ENCODE measurements at regions not wholly inside any gene's neighbourhood (a gene's known extent, or its start where the extent isn't known, plus 50 kb on each side); places are given as distances from the start of the nearest gene placed in this dataset.

DNA sequence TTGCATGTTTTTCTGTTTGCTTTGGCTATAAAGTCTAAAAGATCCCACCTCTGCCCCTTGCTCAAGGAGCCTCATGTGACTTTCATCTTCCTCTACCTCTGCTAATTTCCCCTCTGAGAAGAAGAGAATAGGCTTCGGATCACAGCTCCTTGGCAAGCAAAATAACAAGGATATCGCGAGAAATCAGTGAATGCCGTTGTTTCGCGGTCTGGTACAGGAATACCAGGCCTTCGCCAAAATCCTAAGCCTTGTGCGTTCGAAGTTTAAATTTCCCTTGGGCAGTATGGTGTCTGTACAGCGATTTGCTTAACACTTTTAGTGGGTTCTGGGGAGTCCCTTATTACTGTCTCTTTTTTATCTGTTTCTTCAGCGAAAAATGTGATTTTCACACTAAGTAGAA is 142.3 kb downstream of the IRF8 start:
- TF ChIP-seq, protein P1, sequence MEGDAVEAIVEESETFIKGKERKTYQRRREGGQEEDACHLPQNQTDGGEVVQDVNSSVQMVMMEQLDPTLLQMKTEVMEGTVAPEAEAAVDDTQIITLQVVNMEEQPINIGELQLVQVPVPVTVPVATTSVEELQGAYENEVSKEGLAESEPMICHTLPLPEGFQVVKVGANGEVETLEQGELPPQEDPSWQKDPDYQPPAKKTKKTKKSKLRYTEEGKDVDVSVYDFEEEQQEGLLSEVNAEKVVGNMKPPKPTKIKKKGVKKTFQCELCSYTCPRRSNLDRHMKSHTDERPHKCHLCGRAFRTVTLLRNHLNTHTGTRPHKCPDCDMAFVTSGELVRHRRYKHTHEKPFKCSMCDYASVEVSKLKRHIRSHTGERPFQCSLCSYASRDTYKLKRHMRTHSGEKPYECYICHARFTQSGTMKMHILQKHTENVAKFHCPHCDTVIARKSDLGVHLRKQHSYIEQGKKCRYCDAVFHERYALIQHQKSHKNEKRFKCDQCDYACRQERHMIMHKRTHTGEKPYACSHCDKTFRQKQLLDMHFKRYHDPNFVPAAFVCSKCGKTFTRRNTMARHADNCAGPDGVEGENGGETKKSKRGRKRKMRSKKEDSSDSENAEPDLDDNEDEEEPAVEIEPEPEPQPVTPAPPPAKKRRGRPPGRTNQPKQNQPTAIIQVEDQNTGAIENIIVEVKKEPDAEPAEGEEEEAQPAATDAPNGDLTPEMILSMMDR (IDR thresholded peaks at IDR 0.05; ENCODE audit: insufficient read depth, low read depth, low read length) = no peak
- no peak for DNase-seq (ENCODE audit: low read depth)
- H3K4me3 ChIP-seq (ENCODE audit: low read depth, low read length) = no peak overlapping the region

DNA sequence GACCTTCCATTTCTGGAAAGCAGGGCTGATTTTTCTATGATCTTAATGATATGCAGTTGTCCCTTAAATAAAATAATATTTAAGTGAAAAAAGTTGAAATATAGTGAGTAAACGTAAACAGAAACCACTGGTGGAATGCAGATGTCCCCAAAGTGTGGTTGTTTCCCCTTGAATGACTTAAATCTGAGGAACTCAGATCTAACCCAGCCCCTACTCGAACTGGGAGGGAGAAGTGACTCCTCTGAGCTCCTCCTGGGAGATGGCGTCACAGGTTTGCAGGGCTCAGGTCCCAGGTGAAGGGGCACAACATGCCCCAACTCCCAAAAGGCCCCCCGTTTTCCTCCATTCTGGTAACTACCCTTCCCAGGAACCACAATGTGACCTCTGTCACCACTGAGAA is 142.8 kb downstream of the IRF8 start:
- TF ChIP-seq, protein P1 (IDR thresholded peaks at IDR 0.05; ENCODE audit: insufficient read depth, low read depth, low read length) = no peak
- DNase-seq (ENCODE audit: low read depth) = no peak
- no peak overlapping the region for H3K4me3 ChIP-seq (ENCODE audit: low read depth, low read length)

DNA sequence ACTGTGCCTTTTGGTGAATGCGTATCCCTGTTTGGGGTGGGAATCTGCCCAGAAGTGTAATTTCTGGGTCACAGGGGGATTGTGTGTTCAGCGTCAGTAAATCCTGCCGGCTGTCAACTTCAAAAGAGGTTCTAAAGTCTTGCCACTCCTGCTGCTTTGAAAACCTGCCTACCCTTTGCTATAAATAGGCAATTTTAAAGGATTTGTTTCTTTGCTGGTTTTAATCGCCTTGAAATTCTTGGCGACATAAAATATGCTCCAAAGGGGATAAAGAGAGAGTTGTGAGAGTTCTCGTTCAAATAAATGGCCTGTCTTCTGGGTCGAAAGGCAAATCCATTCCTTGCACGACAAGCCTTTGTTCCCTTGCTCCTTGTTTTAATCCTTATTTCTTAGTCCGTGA is 143.4 kb downstream of the IRF8 start:
- TF ChIP-seq, protein P1 (IDR thresholded peaks at IDR 0.05; ENCODE audit: insufficient read depth, low read depth, low read length) = no peak
- H3K4me3 ChIP-seq (ENCODE audit: low read depth, low read length) = no peak overlapping the region
- DNase-seq (ENCODE audit: low read depth) = no peak

DNA sequence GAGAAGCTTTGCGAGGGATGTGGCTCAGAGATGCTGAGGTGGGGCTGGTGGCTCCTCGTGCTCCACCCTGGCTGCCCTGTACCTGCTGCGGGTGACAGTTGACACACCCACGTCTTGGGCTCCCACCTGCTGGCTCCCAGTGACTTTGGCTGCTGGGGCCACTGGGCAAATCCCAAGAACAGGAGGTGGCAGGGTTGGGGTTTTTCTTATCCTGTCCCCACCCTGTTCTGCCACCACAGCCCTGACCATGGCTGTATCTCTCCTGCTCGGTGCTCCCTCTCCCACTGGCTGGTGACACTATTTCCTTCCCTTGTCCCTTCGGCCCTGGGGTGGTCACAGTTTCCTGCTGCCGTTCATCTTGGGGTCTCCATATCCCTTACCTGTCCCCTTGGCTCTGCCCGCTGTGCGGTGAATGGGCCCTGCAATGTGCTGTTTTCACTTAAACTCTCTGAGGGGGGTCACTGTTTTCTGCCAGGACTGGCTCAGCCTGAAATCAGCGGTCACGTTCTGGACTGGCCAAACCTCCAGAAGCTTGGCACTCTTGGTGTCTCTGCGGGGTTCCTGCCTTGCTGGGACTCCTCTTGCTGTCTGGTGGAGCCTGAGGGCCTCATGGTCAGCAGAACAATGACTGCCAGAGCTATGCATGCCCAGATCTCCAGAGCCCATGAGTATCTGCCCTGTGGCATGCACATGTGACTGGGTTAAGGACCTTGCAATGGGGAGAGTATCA is 144.2 kb downstream of the IRF8 start:
- no peak overlapping the region for H3K4me3 ChIP-seq (ENCODE audit: low read depth, low read length)
- no peak for DNase-seq (ENCODE audit: low read depth)
- TF ChIP-seq, protein P1 (IDR thresholded peaks at IDR 0.05; ENCODE audit: insufficient read depth, low read depth, low read length) = no peak

DNA sequence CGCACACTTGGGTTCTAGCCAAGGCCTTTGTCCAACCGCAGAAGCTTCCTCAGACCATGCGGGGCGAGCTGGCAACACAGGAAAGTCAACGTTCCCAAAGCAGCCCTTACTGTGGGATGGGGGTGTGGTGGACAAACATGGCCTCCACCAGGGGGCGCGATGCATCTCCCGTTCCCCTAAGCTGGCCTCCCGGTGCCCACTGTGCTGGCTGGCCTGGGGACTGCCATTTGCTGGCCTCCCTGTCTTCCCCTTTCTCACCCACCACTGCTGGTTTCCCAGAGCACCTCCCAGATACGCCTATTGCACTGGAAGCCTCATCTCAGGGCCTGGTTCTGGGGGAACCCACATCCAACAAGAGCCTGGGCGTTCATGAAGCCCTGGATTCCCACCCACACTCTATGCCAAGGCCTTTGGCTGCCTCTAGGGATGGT is 145.3 kb downstream of the IRF8 start:
- TF ChIP-seq, protein P1 (IDR thresholded peaks at IDR 0.05; ENCODE audit: insufficient read depth, low read depth, low read length) = peak; percentile 70
- H3K4me3 ChIP-seq (ENCODE audit: low read depth, low read length) = no peak overlapping the region
- DNase-seq (ENCODE audit: low read depth) = peak; percentile 64

DNA sequence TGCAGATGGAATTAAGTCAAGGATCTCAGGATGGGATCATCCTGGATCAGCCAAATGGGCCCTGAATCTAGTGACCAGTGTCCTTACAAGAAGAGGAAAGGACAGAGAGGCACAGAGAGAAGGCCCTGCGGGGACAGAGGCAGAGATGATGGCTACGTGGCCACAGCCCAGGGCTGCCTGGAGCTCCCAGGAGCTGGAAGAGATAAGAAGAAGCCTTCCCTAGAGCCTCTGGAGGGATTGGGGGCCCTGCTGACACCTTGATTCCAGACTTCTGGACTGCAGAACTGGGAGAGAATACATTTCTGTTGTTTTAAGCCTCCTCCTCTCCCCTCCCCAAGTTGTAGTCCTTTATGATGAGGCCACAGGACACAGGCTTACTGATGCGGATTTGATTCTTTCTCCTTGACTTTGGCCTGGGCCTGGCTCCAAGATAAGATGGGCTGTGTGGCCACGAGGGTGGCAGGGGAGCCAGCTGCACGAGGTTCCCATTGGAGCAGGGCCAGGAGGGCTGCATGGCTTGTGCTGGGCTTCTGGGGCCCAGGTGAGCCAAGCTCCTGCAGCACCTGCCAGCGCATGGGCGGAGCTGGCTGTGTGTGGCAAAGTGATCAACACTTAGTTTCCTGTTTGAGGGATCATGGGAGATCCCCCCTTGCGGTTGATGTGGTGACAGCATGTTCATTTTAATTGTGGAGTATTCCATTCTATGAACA is 146.1 kb downstream of the IRF8 start:
- TF ChIP-seq, protein P1 (IDR thresholded peaks at IDR 0.05; ENCODE audit: insufficient read depth, low read depth, low read length) = no peak
- no peak overlapping the region for H3K4me3 ChIP-seq (ENCODE audit: low read depth, low read length)
- no peak for DNase-seq (ENCODE audit: low read depth)

All from fibroblast of villous mesenchyme (primary cell).